OCI-LY3 (cell line): ENCODE measurements at regions not wholly inside any gene's neighbourhood (a gene's known extent, or its start where the extent isn't known, plus 50 kb on each side); places are given as distances from the start of the nearest gene placed in this dataset.

Experiments used
- EZH2phosphoT487 ChIP-seq: fragments of 200-600 bp; shearing (Covaris generic); IDR thresholded peaks from 2 replicates; pipeline ENCODE4 v1.6.1; 2018; ENCODE audit warnings: antibody characterized with exemption, mixed run types, low read depth
- TF ChIP-seq, protein P1 (sequence below): fragments of 200-600, 300-600 bp; sonication (generic); IDR thresholded peaks from 2 replicates; pipeline ENCODE4 v1.5.1; 2014; ENCODE audit warnings: antibody characterized with exemption, low read length, low read depth

GRCh38 chr3:175890066-175890465 lies 1030.9 kb downstream of the NAALADL2 start:
- TF ChIP-seq, protein P1, sequence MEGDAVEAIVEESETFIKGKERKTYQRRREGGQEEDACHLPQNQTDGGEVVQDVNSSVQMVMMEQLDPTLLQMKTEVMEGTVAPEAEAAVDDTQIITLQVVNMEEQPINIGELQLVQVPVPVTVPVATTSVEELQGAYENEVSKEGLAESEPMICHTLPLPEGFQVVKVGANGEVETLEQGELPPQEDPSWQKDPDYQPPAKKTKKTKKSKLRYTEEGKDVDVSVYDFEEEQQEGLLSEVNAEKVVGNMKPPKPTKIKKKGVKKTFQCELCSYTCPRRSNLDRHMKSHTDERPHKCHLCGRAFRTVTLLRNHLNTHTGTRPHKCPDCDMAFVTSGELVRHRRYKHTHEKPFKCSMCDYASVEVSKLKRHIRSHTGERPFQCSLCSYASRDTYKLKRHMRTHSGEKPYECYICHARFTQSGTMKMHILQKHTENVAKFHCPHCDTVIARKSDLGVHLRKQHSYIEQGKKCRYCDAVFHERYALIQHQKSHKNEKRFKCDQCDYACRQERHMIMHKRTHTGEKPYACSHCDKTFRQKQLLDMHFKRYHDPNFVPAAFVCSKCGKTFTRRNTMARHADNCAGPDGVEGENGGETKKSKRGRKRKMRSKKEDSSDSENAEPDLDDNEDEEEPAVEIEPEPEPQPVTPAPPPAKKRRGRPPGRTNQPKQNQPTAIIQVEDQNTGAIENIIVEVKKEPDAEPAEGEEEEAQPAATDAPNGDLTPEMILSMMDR: no peak
- TF ChIP-seq EZH2phosphoT487: no peak
